ENCODE measurements at regions not wholly inside any gene's neighbourhood (a gene's known extent, or its start where the extent isn't known, plus 50 kb on each side); places are given as distances from the start of the nearest gene placed in this dataset.
"Not testable (repeated sequence)": the region's sequence is repeated elsewhere in the genome, so short reads cannot be mapped to it uniquely, and the experiment has no call there.

DNA sequence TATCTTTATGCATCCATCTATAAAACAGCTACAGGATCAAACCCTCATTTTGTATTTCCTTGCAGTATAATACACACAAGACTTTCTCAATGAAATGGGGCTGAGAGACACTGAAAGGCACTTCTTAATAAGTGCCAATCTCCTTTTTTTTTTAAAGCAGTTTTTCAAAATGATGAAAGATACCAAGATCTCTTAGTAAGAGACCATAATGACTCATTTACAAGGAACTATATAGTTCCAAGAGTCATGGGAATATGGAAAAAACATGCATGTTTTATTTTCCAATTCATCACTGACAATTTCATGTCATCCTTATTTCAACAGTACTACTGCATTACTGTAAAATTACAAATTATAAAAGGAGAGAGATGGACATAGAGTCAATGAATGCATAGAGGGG, 973.7 kb downstream of the GATA3 start:
- no peak for DNase-seq (ENCODE audit: low read depth in 2 of 2)

DNA sequence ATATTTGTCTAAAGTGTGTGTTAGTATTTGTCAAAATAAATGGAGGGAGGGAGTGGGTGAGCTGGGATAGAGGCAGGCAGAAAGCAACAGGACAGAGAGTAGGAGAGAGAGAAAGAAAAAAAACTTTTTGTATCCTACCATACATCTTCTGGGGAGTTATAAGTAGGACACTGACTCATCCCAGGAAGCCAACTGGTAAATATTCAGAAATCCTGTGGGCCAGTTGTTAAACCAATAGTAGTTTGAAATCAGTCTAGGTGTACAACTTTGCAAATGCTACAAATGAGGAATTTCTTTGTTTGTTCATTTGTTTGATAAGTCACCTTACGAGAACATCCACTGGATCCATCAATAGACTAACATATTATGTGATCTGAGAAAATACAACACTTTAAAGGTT, 980.9 kb downstream of the GATA3 start:
- no peak for DNase-seq (ENCODE audit: low read depth in 2 of 2)

DNA sequence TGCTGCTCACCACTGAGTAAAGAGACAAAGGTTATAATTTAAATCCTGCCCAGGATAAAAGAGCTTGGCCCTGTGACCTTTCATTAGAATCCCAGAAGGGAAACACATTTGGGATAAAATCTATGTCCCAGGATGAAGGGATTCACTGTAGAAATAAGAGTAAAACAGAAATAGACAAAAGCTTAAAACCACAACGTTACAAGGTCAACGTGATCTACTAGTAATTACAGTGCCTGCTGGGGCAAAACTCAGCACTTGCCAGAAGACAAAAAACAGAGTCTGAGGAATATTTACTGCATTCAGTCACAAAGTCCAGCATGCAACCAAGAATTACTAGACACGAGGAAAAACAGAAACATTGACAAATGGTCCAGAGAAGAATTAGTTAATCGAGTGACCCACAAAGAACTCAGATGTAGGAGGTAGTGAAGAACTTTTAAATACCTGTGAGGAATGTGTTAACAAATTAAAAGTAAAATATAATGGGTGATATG, 982.3 kb downstream of the GATA3 start:
- no peak for DNase-seq (ENCODE audit: low read depth in 2 of 2)

DNA sequence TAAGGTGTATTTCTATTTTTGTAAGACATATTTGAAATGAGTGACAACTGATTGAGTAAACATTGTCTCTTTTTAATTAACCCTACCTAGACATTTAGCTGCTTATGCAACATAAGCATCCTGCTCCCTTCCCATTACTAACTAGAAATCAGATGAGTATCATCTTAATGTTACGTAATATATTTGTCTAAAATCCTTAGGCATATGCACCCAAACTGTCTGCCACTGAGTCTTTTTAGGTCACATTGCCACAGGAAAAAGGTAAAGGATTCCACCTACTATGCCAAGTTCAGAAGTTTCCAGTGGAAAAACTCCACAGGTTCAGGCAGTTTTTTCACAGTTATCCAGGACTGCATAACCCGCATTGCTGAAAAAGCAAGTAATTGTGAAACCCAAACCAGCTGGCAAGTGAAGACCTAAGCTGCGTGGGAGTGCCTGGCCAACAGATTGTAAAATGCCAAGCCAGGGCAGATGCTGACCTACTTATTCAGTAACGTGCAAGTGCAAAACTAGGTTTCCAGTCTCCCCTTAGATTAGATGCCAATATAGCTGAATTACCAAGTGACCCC, 983.7 kb downstream of the GATA3 start:
- no peak for DNase-seq (ENCODE audit: low read depth in 2 of 2)

DNA sequence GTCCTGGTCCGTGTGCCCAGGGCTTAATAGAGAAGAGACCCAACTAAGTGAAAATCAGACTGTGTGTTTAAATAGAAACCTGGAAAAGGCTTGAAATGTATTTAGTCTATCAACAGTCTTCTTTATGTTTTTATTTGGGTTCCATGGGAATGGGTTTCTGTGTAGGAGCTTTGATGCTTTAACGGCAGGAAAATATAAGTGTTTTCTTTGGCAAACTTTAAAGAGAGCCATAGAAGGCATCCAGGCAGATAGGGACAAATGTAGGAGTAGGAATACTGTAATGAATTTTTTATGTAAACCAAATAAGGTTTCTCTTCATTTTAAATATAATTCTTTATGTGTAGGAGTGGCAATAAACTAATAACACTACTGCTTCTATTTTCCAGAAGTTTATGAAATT, 989.0 kb downstream of the GATA3 start:
- no peak for DNase-seq (ENCODE audit: low read depth in 2 of 2)

DNA sequence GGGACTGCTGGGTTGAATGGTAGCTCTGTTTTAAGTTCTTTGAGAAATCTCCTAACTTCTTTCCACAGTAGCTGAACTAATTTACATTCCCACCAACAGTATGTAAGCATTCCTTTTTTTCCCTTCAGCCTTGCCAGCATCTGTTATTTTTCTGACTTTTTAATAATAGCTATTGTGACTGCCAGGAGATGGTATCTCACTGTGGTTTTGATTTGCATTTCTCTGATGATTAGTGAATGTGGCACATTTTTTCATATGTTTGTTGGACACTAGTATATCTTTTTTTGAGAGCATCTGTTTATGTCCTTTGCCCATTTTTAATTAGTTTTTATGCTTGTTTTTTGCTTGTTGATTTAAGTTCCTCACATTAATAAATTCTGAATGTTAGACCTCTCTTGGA, 990.8 kb downstream of the GATA3 start:
- DNase-seq (ENCODE audit: low read depth in 2 of 2): no peak

DNA sequence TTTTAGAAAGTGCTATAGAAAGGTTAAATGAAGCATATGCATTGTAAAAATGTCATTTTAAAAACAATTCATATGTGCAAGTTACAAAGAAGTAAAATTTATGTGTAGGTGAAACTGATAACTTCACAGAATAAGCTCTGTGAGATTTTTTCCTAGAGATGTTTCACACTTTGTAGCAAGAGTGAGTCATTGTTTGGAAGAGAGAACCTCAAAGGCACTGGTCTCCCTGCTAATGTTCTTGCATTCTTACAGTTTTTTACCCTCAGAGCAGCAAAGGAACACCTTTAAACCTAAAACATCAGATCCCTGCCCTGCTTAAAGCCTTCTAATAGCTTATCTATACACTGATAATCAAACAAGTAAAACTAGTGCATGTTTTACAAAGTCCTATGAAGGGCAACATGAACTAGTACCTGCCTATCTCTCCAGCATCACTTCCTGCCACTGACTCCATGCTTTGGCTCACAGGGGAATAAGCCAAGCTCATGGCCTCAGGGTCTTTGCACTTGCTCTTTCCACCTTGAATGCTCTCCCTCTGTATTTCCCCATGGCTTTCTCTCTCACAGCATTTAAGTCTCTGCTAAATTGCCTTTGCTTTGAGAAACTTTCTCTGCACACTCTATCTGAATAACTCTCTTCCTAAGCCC, 997.0 kb downstream of the GATA3 start:
- DNase-seq (ENCODE audit: low read depth in 2 of 2): no peak

DNA sequence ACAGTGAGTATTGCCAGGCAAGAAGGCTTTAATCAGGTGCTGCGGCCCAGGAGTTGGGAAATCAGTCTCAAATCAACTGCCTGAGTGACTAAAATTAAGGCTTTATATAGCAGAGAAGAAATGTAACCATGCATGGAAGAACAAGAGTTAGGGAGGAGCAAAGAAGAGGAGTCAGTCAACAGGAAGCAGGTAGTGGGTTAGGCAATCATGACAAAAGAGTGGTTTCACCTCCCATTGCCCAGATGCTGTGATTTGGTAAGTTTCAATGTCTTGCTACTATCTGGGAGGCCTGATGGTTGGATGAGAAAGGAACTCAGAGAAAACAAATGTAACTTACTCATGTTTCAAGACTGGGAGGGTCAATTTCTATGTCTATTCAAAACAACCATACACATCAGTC, 998.3 kb downstream of the GATA3 start:
- DNase-seq (ENCODE audit: low read depth in 2 of 2): no peak

DNA sequence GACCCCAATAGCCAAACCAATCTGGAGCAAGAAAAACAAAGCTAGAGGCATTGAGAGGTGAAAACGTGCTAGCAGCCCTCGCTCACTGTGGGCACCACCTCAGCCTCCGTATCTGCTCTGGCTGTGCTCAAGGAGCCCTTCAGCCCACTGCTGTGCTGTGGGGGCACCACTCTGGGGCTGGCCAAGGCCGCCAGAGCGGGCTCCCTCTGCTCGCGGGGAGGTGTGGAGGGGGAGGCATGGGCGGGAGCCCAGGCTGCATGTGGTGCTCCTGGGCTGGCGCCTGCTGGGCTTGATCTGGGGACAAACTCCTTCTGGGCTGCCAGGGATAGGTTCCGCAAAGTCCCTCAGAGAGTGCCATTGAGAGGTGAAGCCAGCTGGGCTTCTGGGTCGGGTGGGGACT, 1002.0 kb downstream of the GATA3 start:
- DNase-seq (ENCODE audit: low read depth in 2 of 2): no peak

DNA sequence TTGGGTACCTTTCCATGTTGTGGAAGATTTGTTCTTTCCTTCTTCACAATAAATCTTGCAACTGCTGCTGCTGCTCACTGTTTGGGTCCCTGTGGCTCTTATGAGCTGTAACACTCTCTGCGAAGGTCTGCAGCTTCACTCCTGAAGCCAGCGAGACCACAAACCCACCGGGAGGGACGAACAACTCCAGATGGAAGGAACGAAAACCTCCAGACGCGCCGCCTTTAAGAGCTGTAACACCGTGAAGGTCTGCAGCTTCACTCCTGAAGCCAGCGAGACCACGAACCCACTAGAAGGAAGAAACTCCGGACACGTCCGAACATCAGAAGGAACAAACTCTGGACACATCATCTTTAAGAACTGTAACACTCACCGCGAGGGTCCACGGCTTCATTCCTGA, 1002.8 kb downstream of the GATA3 start:
- not testable (repeated sequence) for DNase-seq (ENCODE audit: low read depth in 2 of 2)

DNA sequence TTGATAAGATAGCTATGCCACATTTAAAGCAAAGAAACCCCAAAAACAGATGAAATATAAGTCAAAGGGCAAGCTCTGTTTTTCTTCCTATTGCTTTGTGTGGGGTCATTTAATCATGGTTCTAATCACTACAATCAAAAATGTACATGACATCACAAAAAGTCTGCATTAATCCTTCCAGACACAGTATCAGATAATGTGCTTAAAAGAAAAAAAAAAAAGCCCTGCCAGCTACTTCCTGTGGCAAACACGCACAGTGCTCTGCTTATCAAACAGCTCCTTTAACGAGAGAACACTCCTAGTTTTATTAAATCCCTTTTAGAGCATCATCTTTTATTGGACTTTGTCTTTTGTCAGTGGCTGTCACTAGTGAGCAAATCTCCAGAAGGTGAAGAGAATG, 1005.8 kb downstream of the GATA3 start:
- no peak for DNase-seq (ENCODE audit: low read depth in 2 of 2)

DNA sequence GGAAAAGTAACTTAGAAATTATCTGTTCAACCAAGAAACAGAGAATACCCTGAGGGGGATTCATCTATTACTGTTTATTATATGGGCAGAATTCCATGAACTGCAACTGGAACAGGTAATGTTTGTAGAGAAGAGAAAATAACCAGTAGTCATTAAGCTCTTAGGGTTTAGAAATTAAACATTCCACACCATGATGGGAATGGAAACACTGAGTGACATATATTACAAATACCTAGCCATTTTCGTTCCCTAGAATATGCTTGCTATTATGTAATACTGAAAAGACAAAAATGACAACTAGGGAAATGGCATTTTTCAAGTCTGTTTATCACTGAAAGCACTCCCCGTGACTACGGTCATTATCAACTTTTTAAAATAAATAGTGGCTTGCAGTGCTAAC, 1007.4 kb downstream of the GATA3 start:
- DNase-seq (ENCODE audit: low read depth in 2 of 2): no peak

DNA sequence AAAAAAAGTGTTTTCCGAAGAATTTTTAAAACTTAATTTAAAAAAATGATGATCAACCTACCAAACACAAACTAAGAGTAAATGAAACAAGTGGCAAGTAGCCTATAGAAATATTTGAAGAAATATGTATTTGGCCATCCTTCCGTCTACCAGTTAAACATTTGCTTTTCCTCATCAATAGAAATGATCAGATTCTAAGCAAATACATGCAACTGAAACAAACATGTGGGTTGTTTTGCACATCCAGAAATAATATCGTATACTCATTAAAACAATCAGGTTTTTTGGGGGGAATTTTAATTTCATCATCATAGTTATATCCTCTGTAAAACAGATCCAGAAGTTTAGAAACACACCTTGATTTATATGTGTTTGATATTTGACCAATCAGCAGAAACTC, 1011.7 kb downstream of the GATA3 start:
- DNase-seq (ENCODE audit: low read depth in 2 of 2): no peak

DNA sequence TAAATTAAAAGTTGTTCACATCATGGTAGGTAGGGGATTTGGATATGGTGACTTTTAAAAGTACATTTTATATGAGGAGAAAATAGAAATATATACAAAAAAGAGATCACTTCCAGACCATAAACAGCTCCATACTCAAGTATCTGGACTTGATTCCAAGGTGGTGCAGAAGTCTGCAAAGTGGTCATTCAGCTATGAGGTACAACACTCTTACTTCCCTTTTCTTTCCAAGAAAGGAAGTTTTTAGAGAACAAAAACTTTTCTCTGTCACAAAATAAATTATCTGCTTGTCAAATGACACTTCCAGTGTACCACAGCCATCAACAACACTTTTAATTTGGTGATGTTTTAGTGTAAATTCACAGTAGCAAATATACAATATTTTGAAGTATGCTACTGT, 1013.5 kb downstream of the GATA3 start:
- DNase-seq (ENCODE audit: low read depth in 2 of 2): no peak

DNA sequence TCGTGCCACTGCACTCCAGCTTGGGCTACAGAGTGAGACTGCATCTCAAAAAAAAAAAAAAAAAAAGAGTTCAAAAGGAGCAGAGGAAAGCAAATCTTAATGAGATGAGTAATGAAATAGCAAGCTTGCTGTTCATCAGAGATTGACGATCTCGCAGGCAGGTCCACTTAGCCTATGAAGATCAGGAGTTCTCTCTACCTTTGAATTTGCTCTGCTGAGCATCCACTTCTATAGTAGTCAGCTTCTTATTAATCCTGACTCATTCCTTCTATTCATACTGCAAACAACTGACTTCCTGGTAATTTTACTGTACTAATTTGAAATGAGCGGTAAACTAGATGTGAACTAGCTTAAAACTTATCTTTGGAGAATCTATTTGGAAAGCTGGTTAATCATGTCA, 1014.6 kb downstream of the GATA3 start:
- no peak for DNase-seq (ENCODE audit: low read depth in 2 of 2)

DNA sequence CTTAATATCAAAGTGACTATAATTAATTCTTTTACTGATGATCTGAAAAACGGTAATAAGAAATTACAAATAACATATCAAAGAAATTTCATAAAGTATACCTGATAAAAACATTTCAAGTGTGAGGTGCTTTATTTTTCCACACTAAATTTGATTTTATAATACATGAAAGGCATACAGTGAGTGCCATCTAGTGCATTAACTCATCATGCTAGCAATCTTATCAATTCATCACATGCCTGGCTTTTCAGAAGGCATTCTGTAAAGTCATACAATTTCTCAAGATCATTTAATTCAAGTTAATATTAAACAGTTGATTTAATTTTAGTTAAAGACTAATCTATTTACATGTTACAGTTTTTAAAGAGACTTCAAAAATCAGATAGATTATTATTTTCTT, 1020.9 kb downstream of the GATA3 start:
- DNase-seq (ENCODE audit: low read depth in 2 of 2): no peak

DNA sequence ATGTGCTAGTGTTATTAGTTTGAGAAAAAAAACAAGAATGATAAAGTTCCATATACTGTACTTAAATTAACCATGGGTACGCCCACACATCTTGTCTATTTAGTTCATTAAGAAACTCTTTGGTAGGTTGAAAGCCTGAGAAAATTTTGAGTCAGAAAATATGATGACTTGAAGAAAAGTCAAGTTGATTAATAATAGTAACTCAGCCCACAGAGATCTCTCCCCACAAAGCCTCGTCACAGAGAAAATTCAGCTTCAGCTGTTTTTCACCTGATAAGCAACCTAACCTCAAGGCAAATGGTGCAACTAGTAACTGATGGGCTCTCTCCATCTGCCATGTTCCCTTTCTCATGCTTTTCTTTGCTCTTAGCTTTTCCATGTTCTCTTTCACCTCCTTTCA, 1021.6 kb downstream of the GATA3 start:
- no peak for DNase-seq (ENCODE audit: low read depth in 2 of 2)

DNA sequence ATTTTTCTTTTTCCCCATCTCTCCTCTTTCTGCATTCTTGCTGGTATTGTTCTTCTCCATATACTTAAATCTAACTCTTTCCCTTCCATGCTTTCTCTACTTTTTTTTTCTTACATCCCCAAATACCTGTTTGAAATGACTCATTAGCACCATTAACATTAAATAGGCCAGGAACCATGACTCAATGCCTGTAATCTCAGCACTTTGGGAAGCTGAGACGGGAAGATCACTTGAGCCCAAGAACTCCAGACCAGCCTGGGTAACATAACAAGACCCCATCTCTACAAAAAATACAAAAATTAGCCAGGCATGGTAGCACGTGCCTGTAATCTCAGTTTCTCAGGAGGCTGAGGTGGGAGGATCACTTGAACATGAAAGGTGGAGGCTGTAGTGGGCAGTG, 1026.8 kb downstream of the GATA3 start:
- DNase-seq (ENCODE audit: low read depth in 2 of 2): no peak

DNA sequence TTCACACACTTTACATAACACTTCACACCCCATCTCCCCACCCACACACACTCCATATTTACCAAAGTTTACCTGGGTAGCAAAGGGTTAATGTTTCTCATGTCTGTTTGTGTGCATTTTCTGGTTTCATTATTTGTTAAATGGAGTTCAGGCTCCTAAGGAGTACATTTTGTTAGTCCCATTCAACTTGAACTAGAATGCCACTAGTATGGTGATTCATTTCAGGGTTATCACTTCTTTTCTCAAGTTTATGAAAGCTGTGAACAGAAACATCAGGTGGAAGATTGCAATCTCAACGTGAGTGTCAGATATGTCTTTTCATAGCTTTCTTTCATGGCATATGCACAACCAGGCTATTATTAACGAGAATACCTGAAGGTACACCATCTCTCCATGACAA, 1027.5 kb downstream of the GATA3 start:
- no peak for DNase-seq (ENCODE audit: low read depth in 2 of 2)

DNA sequence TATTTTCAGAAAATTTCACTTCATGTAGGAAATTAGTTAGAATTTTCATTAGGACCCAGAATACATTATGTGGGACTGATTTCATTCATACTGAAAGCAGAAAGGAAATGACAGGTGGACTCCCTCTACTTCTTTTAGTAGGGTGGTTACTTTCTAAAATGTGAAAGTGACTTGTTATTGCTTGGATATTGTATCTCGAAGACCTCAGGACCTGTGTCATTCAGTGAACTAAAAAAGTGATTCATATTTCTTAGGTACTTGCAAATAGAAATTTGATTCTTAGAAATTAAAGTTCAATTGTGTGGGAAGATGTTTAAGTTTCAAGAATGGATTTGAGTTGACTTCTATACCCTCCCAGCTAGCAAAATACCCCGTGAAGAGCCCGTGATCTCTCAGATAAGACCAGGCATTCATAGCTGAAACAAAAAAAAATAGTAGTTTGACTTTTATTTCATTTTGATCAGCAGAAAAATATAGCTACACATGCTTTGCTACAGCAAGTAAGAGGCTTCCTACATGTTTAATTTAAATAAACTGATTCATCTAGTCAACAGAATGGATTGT, 1037.1 kb downstream of the GATA3 start:
- DNase-seq (ENCODE audit: low read depth in 2 of 2): no peak

DNA sequence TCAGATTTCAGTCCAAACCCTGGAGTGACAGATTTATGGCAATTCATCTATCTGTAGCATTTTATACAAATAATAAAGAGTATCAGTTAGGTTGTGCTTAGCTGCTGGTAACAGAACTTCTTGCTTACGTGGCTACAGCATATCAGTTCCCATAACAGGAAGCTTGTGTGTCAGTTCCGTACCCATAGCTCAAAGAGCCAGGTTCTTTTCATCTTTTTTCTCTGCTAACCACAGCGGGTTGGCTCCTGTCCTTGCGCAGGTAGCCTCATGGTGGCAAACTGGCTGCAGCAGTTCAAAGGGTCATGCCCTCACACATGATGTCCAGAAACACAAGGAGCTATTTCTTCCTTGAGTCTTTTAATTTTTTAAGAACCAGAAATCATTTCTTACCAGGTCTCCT, 1041.8 kb downstream of the GATA3 start:
- no peak for DNase-seq (ENCODE audit: low read depth in 2 of 2)

DNA sequence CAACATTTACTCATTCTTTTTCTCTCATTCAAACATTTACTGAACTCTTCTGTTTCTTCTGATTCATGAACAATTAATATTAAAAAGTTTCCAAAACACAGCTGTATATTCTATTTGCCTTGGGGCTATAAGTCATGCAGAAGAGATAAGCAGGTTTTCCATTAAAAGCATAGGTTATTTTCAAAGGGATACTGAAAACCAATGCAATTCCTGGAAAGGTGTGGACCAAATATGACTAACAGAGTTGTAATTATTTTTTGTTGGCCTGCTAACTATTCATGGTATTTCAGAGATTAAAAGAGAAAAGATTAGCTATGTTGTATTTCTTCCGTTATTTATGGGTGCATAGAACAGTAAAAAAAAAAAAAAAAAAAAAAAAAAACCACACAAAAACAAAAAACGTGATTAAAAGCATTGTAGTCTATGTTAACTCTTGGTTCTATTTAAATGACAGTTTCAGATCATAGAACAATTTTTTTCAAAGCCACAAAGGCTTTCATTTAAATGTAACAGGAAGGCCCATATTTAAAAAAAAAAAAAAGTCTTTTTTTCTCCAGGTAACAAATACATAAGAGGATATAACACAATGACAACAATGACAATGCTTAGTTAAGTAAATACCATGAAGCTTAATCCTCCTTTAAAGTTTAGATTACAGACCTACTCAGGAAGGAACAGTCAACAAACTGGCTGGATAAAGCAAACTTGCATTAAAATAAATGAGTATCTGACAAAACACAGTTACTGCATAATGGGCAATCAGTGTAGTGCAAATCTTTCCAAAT, 1042.9 kb downstream of the GATA3 start:
- DNase-seq (ENCODE audit: low read depth in 2 of 2): no peak

DNA sequence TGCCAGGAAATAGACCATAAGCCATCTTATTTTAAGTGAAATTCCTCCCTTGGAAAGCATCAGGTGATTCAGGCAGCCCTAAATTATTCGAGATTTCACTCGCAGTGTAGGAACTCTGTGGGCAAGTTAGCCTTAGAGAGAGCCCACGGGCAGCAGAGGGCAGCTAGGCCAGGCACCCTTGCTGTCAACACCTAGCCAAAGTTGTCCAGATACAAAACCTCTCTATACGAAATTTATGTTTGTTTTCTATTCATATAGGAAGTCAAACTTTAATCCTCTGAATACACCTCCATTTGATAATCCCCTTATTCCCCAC, 1043.5 kb downstream of the GATA3 start:
- no peak for DNase-seq (ENCODE audit: low read depth in 2 of 2)
